ENCODE measurements at regions not wholly inside any gene's neighbourhood (a gene's known extent, or its start where the extent isn't known, plus 50 kb on each side); places are given as distances from the start of the nearest gene placed in this dataset.
"Not testable (repeated sequence)": the region's sequence is repeated elsewhere in the genome, so short reads cannot be mapped to it uniquely, and the experiment has no call there.

DNA sequence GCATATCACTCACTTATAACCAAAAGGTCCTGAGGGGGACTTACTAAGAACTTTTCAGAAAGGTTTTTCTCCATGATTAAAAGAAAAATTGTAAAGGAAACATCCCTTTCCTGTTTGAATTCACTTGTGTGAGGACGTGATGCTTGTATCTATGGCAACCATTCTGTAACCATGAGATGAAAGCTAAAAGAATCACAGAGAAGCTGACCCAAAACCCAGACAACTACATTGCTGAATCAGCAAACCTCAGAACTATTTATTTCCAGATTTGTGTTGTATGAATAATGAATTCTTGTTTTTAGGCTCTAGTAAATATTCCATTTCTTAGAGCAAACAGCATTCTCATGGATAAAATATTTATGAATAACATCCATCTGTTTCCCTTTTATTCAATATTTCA lies 91.2 kb downstream of the RCHY1 start:
- H3K9me3 Mint-ChIP-seq = peaks cover 0 to 8% (median 4%) of the 10 kb centered on the region in 7 donors
- ATAC-seq (ENCODE audit: low read depth in 2 of 2) (no peak), DNase-seq (no peak)
- H3K27me3 Mint-ChIP-seq = peaks cover 17% of the 10 kb centered on the region
- no peak overlapping the region for H3K4me3 Mint-ChIP-seq
- H3K4me1 Mint-ChIP-seq = no peaks in the 10 kb centered on the region
- no peaks in the 10 kb centered on the region for H3K27me3 ChIP-seq (ENCODE audit: control insufficient read depth, insufficient read depth, low read length)
- no peak overlapping the region for H3K27ac ChIP-seq (ENCODE audit: insufficient read depth, low read length, poor library complexity, severe bottlenecking)
- H3K4me1 ChIP-seq (ENCODE audit: control insufficient read depth, insufficient read depth, low read length, poor library complexity, severe bottlenecking) = no peaks in the 10 kb centered on the region
- peaks cover 0 to 2% of the 10 kb centered on the region in 2 experiments for H3K9me3 ChIP-seq (ENCODE audit: control insufficient read depth in 2 of 2, low read length in 2 of 2)
- no peak overlapping the region for H3K4me3 ChIP-seq (ENCODE audit: low read depth, low read length)
- H3K27ac Mint-ChIP-seq = no peak overlapping the region
- H3K36me3 Mint-ChIP-seq = no peaks in the 10 kb centered on the region
- no peaks in the 10 kb centered on the region for H3K36me3 ChIP-seq (ENCODE audit: control insufficient read depth, insufficient read depth, low read length)

DNA sequence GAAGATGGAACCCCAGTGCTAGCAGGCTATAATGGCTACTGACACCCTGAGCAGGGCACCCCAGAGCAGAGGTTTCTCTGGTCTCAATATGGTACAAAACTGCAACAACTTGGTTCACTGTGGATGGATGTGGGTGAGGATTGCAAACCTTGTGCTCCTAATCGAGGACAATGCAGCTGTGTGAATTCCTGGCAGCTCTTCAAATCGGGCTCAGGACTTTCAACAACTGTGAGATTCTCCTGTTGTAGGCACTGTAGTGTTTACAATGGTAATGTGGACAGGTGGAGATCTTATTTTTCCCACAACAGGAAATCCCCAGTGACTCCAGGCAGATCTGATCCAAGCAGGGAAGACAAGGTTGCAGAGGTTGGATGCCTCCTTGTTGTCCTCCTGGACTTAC lies 101.5 kb downstream of the RCHY1 start:
- no peaks in the 10 kb centered on the region for H3K4me1 Mint-ChIP-seq
- Histone ChIP-seq H3K4me3 (ENCODE audit: low read depth, low read length) (no peak overlapping the region), H3K4me1 (ENCODE audit: control insufficient read depth, insufficient read depth, low read length, poor library complexity, severe bottlenecking) (no peaks in the 10 kb centered on the region), H3K27ac (ENCODE audit: insufficient read depth, low read length, poor library complexity, severe bottlenecking) (no peak overlapping the region), H3K9me3 (ENCODE audit: control insufficient read depth in 2 of 2, low read length in 2 of 2) (peaks cover 0 to 6% of the 10 kb centered on the region in 2 experiments), H3K36me3 (ENCODE audit: control insufficient read depth, insufficient read depth, low read length) (no peaks in the 10 kb centered on the region), H3K27me3 (ENCODE audit: control insufficient read depth, insufficient read depth, low read length) (no peaks in the 10 kb centered on the region)
- peaks cover 18% of the 10 kb centered on the region for H3K27me3 Mint-ChIP-seq
- no peak for ATAC-seq (ENCODE audit: low read depth in 2 of 2)
- H3K36me3 Mint-ChIP-seq = no peaks in the 10 kb centered on the region
- no peak overlapping the region for H3K27ac Mint-ChIP-seq
- no peak overlapping the region for H3K4me3 Mint-ChIP-seq
- H3K9me3 Mint-ChIP-seq = peaks cover 0 to 18% (median 7%) of the 10 kb centered on the region in 7 donors
- no peak for DNase-seq

DNA sequence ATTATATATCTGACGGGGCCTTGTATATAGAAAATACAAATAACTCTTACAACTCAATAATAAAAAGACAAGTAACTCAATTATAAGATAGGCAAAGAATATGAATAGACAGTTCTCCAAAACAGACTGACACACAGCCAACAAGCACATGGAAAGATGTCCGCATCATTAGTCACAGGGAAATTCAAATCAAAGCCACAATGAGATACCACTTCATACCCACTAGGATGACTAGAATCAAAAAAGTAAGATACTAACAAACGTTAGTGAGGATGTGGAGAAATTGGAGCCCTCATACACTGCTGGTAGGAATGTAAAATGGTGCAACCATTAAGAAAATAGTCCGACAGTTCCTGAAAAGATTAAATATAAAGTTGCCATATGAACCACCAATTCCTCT lies 115.7 kb downstream of the RCHY1 start:
- H3K4me3 Mint-ChIP-seq = no peak overlapping the region

DNA sequence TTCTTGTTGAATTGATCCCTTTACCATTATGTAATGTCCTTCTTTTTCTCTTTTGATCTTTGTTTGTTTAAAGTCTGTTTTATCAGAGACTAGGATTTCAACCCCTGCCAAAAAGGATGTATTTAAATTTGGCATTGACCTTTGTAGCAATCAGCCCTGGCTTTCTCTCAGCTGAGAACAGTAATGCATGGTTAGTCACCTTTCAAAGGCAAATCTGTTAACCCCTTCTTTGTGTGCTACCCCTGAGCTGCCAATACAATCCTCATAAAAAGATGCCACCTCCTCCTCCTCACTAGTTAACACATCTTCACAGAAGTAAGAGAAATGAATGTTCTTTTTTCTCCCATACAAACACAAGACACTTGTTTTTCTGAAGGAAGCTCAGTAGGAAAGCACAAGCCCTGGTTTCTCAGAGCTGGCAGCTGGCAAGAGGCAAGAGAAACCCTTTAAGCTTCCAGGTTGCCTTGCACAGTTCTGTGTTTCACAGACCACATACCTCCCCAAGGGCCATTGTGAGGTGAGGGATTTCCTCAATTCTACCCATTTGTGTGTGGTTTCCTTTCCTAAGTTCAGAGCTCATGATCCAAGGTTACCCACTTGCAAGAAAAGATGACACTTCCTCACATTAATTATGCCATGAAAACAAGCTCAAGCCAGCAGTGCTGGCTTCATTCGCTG lies 122.6 kb downstream of the RCHY1 start:
- ATAC-seq (ENCODE audit: low read depth in 2 of 2) (no peak), DNase-seq (no peak)
- no peak overlapping the region for H3K4me3 Mint-ChIP-seq
- no peak overlapping the region for H3K27ac Mint-ChIP-seq
- H3K27me3 ChIP-seq (ENCODE audit: control insufficient read depth, insufficient read depth, low read length) = no peaks in the 10 kb centered on the region
- no peaks in the 10 kb centered on the region for H3K4me1 ChIP-seq (ENCODE audit: control insufficient read depth, insufficient read depth, low read length, poor library complexity, severe bottlenecking)
- no peaks in the 10 kb centered on the region for H3K9me3 ChIP-seq (ENCODE audit: control insufficient read depth in 2 of 2, low read length in 2 of 2)
- no peak overlapping the region for H3K4me3 ChIP-seq (ENCODE audit: low read depth, low read length)
- H3K36me3 Mint-ChIP-seq = no peaks in the 10 kb centered on the region
- H3K27me3 Mint-ChIP-seq = peaks cover 4% of the 10 kb centered on the region
- H3K36me3 ChIP-seq (ENCODE audit: control insufficient read depth, insufficient read depth, low read length) = no peaks in the 10 kb centered on the region
- H3K4me1 Mint-ChIP-seq = no peaks in the 10 kb centered on the region
- H3K9me3 Mint-ChIP-seq = peaks cover 0 to 13% (median 2%) of the 10 kb centered on the region in 7 donors
- H3K27ac ChIP-seq (ENCODE audit: insufficient read depth, low read length, poor library complexity, severe bottlenecking) = no peak overlapping the region

More for the DNA sequence above, 115.7 kb downstream of the RCHY1 start:
- peaks cover 0 to 13% (median 1%) of the 10 kb centered on the region in 7 donors for H3K9me3 Mint-ChIP-seq
- DNase-seq (no peak), ATAC-seq (ENCODE audit: low read depth in 2 of 2) (no peak)
- H3K4me3 ChIP-seq (ENCODE audit: low read depth, low read length) = no peak overlapping the region
- no peaks in the 10 kb centered on the region for H3K27me3 ChIP-seq (ENCODE audit: control insufficient read depth, insufficient read depth, low read length)
- no peak overlapping the region for H3K27ac Mint-ChIP-seq
- H3K4me1 ChIP-seq (ENCODE audit: control insufficient read depth, insufficient read depth, low read length, poor library complexity, severe bottlenecking) = no peaks in the 10 kb centered on the region
- no peaks in the 10 kb centered on the region for H3K36me3 ChIP-seq (ENCODE audit: control insufficient read depth, insufficient read depth, low read length)
- H3K27me3 Mint-ChIP-seq = peaks cover 9% of the 10 kb centered on the region
- no peaks in the 10 kb centered on the region for H3K36me3 Mint-ChIP-seq
- no peak overlapping the region for H3K27ac ChIP-seq (ENCODE audit: insufficient read depth, low read length, poor library complexity, severe bottlenecking)
- no peaks in the 10 kb centered on the region for H3K9me3 ChIP-seq (ENCODE audit: control insufficient read depth in 2 of 2, low read length in 2 of 2)
- no peaks in the 10 kb centered on the region for H3K4me1 Mint-ChIP-seq

DNA sequence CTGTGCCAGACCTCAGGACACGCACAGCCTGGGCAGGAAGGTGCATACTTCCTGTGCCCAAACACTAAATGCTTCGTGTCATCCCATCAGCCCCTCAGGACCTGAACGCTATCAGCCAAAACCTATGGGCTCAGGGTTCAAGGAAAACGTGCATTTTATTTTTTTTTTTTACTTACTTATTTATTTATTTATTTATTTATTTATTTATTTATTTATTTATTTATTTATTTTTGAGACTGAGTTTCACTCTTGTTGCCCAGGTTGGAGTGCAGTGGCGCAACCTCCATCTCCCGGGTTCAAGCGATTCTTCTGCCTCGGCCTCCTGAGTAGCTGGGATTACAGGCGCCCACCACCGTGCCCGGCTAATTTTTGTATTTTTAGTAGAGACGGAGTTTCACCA lies 127.8 kb downstream of the RCHY1 start:
- not testable (repeated sequence) for H3K27ac Mint-ChIP-seq; H3K9me3 ChIP-seq (ENCODE audit: control insufficient read depth in 2 of 2, low read length in 2 of 2); H3K27ac ChIP-seq (ENCODE audit: insufficient read depth, low read length, poor library complexity, severe bottlenecking); DNase-seq; H3K27me3 ChIP-seq (ENCODE audit: control insufficient read depth, insufficient read depth, low read length); H3K27me3 Mint-ChIP-seq; H3K9me3 Mint-ChIP-seq; H3K4me3 Mint-ChIP-seq; H3K36me3 ChIP-seq (ENCODE audit: control insufficient read depth, insufficient read depth, low read length); H3K4me3 ChIP-seq (ENCODE audit: low read depth, low read length); H3K4me1 Mint-ChIP-seq; H3K36me3 Mint-ChIP-seq; ATAC-seq (ENCODE audit: low read depth in 2 of 2); H3K4me1 ChIP-seq (ENCODE audit: control insufficient read depth, insufficient read depth, low read length, poor library complexity, severe bottlenecking)

DNA sequence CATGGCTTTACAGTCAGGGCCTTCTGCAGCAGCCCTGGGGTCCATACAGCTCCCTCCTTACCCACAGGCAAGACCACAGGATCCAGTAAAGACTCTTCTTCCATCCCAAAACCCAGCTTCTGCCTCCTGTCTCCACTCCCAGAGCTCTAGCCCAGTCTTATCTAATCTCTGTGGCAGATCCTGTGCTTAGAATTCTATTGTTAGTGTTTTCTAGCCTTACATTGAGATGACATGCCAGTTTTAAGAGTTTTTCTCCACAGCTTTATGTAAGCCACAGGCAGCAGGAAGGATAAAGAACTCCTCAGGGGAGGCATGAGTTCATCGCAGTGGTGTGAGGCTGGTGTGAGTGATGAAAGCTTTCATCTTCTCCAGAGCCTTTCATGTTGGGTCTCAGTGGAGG lies 129.1 kb downstream of the RCHY1 start:
- DNase-seq = no peak
- H3K27ac ChIP-seq (ENCODE audit: insufficient read depth, low read length, poor library complexity, severe bottlenecking) = no peak overlapping the region
- H3K4me1 ChIP-seq (ENCODE audit: control insufficient read depth, insufficient read depth, low read length, poor library complexity, severe bottlenecking) = no peaks in the 10 kb centered on the region
- H3K4me1 Mint-ChIP-seq = no peaks in the 10 kb centered on the region
- ATAC-seq (ENCODE audit: low read depth in 2 of 2) = no peak
- H3K36me3 ChIP-seq (ENCODE audit: control insufficient read depth, insufficient read depth, low read length) = no peaks in the 10 kb centered on the region
- no peaks in the 10 kb centered on the region for H3K36me3 Mint-ChIP-seq
- H3K27me3 ChIP-seq (ENCODE audit: control insufficient read depth, insufficient read depth, low read length) = no peaks in the 10 kb centered on the region
- no peak overlapping the region for H3K27ac Mint-ChIP-seq
- no peaks in the 10 kb centered on the region for H3K27me3 Mint-ChIP-seq
- H3K4me3 Mint-ChIP-seq = no peak overlapping the region
- H3K9me3 Mint-ChIP-seq = peaks cover 0 to 10% (median 6%) of the 10 kb centered on the region in 7 donors
- H3K4me3 ChIP-seq (ENCODE audit: low read depth, low read length) = no peak overlapping the region
- H3K9me3 ChIP-seq (ENCODE audit: control insufficient read depth in 2 of 2, low read length in 2 of 2) = no peaks in the 10 kb centered on the region

DNA sequence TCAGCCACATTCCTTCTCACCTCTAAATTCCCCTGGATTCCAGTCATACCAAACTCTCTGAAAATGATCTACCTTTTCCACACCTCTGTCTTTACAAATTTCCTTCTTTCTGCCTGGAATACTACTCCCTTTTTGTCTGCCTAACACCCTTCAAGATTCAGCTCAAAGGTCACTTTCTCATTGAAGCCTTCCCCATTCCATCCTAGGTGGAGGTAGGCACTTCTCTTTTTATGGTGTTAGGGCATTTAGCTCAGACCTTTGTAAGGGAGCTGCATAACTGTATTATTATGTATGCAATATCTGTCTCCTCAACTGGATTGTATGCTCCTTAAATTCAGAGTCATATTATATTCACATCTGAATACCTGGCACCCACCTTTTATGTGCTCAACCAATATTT lies 137.7 kb downstream of the RCHY1 start:
- H3K27me3 Mint-ChIP-seq = no peaks in the 10 kb centered on the region
- Histone ChIP-seq H3K4me1 (ENCODE audit: control insufficient read depth, insufficient read depth, low read length, poor library complexity, severe bottlenecking) (no peaks in the 10 kb centered on the region), H3K36me3 (ENCODE audit: control insufficient read depth, insufficient read depth, low read length) (no peaks in the 10 kb centered on the region), H3K4me3 (ENCODE audit: low read depth, low read length) (no peak overlapping the region), H3K27me3 (ENCODE audit: control insufficient read depth, insufficient read depth, low read length) (no peaks in the 10 kb centered on the region), H3K27ac (ENCODE audit: insufficient read depth, low read length, poor library complexity, severe bottlenecking) (no peak overlapping the region), H3K9me3 (ENCODE audit: control insufficient read depth in 2 of 2, low read length in 2 of 2) (peaks cover 0 to 3% of the 10 kb centered on the region in 2 experiments)
- DNase-seq (no peak), ATAC-seq (ENCODE audit: low read depth in 2 of 2) (no peak)
- H3K9me3 Mint-ChIP-seq = peaks cover 0 to 17% (median 0%) of the 10 kb centered on the region in 7 donors
- H3K4me1 Mint-ChIP-seq = no peaks in the 10 kb centered on the region
- no peak overlapping the region for H3K4me3 Mint-ChIP-seq
- H3K27ac Mint-ChIP-seq = no peak overlapping the region
- H3K36me3 Mint-ChIP-seq = no peaks in the 10 kb centered on the region

DNA sequence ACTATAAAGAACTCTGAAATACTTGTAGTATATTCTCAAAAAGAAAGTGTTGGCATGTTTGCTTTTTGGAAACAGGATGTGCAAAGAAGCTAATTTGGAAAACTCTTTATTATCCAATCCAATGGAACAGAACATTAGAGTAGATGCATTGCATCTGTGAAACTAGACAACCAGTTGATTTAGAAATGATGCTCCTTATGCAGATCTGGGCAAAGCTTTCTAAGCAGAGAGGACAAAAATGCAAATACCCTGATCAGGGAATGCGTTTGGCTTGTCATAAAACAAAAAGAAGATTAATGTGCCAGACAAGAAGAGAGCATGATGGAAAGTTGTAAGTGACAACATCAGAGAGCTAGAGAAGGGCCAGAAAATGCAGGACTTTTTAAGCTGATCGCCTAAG lies 142.3 kb downstream of the RCHY1 start:
- peaks cover 0 to 3% (median 0%) of the 10 kb centered on the region in 7 donors for H3K9me3 Mint-ChIP-seq
- no peaks in the 10 kb centered on the region for H3K4me1 Mint-ChIP-seq
- H3K27ac ChIP-seq (ENCODE audit: insufficient read depth, low read length, poor library complexity, severe bottlenecking) = no peak overlapping the region
- no peak overlapping the region for H3K4me3 Mint-ChIP-seq
- no peaks in the 10 kb centered on the region for H3K36me3 ChIP-seq (ENCODE audit: control insufficient read depth, insufficient read depth, low read length)
- no peaks in the 10 kb centered on the region for H3K4me1 ChIP-seq (ENCODE audit: control insufficient read depth, insufficient read depth, low read length, poor library complexity, severe bottlenecking)
- H3K4me3 ChIP-seq (ENCODE audit: low read depth, low read length) = no peak overlapping the region
- H3K27ac Mint-ChIP-seq = no peak overlapping the region
- no peaks in the 10 kb centered on the region for H3K9me3 ChIP-seq (ENCODE audit: control insufficient read depth in 2 of 2, low read length in 2 of 2)
- H3K27me3 ChIP-seq (ENCODE audit: control insufficient read depth, insufficient read depth, low read length) = no peaks in the 10 kb centered on the region
- H3K27me3 Mint-ChIP-seq = no peaks in the 10 kb centered on the region
- ATAC-seq (ENCODE audit: low read depth in 2 of 2) = no peak
- no peaks in the 10 kb centered on the region for H3K36me3 Mint-ChIP-seq
- DNase-seq = no peak

Data from CD4-positive, CD25-positive, alpha-beta regulatory T cell (primary cell).